HG03432 (cell line): ENCODE measurements at regions not wholly inside any gene's neighbourhood (a gene's known extent, or its start where the extent isn't known, plus 50 kb on each side); places are given as distances from the start of the nearest gene placed in this dataset.
"Not testable (repeated sequence)": the region's sequence is repeated elsewhere in the genome, so short reads cannot be mapped to it uniquely, and the experiment has no call there.

Experiments used
- ATAC-seq: cut with Tn5 transposase; IDR thresholded peaks from one replicate; pipeline ENCODE4 v1.9.1; 2021; ENCODE audit warnings: mild to moderate bottlenecking, moderate library complexity; ENCODE audit not compliant: unreplicated experiment

GRCh38 chr6:84897988-84898594 is 133.7 kb upstream of the TBX18 start:
- ATAC-seq = no peak

DNA sequence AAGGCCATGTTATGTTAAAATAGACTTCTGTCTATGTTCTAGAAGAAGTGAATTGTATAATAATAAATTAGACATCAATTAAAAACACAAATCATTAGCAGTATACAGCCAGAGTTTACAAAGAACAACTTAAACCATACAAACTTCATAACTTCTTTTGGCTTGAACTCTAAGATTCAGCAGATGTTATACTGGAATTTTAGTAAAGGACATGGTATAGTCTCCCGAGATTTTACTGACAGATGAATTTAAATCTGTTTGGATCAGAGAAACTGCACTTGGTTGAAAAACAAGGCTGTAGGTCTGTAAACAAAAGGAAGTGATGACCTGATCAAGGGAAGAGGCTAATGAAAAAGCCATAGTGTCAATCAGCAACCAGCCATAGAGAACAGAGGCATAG is 132.6 kb upstream of the TBX18 start:
- no peak for ATAC-seq

- ATAC-seq = no peak
These were observed 128.3 kb upstream of the TBX18 start for GRCh38 chr6:84892671-84893070.

DNA sequence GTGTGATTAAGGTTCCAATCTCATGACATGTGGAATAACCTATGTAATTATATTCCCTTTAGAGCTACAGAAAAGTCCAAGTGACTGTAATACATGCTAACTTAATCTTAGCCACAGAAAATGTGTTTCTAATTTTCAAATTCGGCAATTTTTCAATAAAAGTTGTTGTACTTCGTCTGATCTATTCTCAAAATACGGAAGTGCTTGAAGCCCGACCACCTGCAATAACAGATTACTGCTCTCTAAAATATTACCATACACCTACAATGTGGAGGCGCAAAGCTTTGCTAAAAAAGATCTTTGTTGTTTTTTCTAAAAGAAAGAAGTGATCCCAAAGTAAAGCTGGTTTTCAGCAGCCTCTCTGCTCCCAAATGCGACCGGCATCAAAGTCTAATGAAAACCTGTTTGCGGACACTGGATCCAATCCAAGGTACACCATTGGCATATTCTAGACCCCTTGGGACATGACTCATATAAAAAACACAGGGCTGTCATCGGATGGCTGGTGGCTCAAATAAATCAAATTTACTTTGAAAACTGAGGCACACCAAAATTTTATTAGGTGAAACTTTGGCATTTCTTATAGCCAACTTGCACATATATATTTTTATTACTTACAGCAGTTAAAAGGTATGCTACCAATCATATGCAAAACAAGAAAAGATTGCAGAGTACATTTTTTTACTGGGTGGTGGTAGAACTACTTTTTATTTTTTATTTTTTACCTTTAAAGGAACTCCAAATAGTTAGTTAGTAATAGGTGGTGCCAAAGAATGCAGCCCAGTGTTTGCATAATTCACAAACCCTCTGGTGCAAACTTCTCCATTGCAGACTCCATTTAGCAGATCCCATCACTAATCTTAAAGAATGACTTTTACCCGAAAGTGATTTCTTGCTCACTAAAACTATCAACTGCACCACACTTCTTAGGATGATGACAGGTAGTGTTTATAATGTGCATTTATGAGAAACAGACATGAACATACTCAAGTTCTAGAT is 118.7 kb upstream of the TBX18 start:
- ATAC-seq = no peak

GRCh38 chr6:84879385-84879784 is 115.0 kb upstream of the TBX18 start:
- ATAC-seq = not testable (repeated sequence)

GRCh38 chr6:84877515-84878210 is 113.3 kb upstream of the TBX18 start:
- ATAC-seq = no peak

GRCh38 chr6:84876723-84877514 is 112.5 kb upstream of the TBX18 start:
- ATAC-seq = no peak

GRCh38 chr6:84872996-84873723 is 108.8 kb upstream of the TBX18 start:
- ATAC-seq = no peak

GRCh38 chr6:84871925-84872324 is 107.5 kb upstream of the TBX18 start:
- no peak for ATAC-seq

DNA sequence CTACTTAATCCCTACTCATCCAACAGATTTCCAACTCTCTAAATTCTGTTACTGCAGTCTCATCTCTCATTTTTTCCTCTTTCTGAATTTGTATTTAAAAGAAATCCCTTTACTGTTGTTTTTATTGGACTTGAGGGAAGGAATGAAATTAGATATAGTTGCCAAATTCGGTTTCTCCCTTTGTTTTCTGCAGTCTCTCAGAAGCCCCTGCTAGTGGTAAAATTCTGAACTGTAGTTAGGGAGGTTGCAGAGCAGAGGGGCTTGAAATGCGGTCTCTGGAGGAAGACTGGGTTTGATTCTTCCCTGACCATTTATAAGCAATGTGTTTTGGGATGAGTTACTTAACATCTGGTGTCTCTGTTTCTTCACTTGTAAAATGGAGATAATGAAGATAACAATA is 106.3 kb upstream of the TBX18 start:
- ATAC-seq = no peak

DNA sequence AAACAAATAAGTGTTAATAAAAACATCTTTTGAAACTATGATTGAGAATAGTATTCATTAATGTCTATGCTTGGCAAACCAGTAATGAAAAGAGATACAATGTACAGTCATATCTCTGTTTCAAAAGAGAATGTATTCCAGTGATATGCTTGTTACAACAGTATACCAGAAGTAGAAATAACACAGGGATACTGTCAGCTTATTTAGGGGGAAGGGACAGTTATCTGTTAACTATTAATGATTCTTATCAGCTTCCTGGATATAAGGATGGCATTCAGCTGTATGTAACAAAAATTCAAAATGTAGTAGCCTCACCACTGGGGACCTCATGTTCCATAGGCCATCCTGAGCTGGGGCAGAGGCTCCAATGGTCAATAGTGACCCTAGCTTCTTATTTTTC is 103.8 kb upstream of the TBX18 start:
- no peak for ATAC-seq

- no peak for ATAC-seq
These were observed 103.1 kb upstream of the TBX18 start for GRCh38 chr6:84867521-84867920.

GRCh38 chr6:84866715-84867114 is 102.3 kb upstream of the TBX18 start:
- ATAC-seq = no peak

GRCh38 chr6:84865372-84865771 is 101.0 kb upstream of the TBX18 start:
- not testable (repeated sequence) for ATAC-seq

DNA sequence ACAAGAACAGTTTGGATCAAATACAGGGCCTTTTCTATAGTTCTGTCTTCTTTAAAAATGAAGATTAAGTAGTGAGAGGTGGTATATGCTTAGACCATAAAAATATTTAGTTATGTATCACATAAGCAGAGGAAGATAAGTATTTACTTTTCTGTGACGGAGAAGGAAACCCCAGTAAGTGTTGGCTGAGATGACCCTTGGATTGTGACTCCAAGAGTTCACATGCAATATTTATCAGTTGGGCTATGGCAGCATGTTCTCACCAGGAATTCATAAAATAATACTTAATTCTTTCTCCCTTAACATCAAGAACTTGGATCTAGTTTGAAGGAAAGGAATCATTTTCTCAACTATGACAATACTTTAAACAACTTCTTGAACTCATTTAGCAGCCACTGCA is 98.4 kb upstream of the TBX18 start:
- ATAC-seq = no peak

- ATAC-seq = no peak
These were observed 96.5 kb upstream of the TBX18 start for GRCh38 chr6:84860920-84861319.

- ATAC-seq = no peak
These were observed 96.1 kb upstream of the TBX18 start for GRCh38 chr6:84860509-84860908.

DNA sequence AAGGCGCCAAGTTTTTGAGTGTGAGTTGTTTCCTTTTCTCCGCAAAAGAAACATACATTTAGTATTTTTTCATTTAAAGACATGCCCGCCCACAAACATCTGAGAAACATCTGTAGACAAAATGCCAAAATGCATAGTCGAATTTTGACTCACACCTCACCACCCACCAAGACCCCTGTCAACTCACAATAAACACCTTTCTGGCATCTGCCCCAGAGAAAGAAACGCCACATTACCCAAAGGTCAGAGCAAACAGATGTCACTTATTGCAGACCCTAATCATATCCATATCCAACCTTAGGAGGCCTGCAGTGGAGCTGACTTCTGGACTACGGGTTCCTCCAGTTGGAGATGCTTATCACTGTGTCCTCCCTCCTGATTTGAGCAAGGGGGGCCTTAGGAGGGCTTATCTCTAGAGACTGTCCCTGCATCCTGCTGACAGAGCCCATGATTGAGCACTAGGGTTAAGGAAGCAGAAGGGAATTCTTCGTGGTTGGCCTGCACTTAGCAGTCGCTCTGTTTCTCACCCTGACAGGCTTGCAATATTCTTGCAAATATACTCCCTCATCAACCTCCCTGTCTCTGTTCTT is 90.5 kb upstream of the TBX18 start:
- ATAC-seq = no peak

DNA sequence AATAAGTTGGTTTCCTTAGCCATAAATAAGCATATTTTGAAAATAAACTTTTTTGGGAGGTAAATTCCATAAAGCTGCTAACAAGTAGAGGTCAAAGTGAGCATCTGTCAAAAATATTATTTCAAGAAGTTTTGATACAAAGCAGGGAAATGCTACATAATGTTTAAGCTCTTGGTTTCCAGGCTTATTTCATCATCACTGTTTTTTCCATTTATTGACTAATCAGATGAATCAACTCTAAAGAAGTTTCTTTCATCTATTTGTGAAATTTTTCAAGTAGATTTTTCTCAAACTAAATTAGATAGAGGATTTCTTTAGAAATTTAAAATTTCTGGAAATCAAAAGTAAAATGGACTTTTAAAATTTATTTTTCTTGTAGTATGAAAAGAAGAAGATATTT is 89.5 kb upstream of the TBX18 start:
- ATAC-seq = no peak

GRCh38 chr6:84848960-84849359 is 84.6 kb upstream of the TBX18 start:
- no peak for ATAC-seq
